HG03575 (cell line): ENCODE measurements at regions not wholly inside any gene's neighbourhood (a gene's known extent, or its start where the extent isn't known, plus 50 kb on each side); places are given as distances from the start of the nearest gene placed in this dataset.
"Not testable (repeated sequence)": the region's sequence is repeated elsewhere in the genome, so short reads cannot be mapped to it uniquely, and the experiment has no call there.

Source experiments
- ATAC-seq: cut with Tn5 transposase; IDR thresholded peaks from one replicate; pipeline ENCODE4 v1.9.1; 2021; ENCODE audit not compliant: unreplicated experiment, insufficient number of reproducible peaks, low FRiP score; ENCODE audit errors: extremely low read depth

DNA sequence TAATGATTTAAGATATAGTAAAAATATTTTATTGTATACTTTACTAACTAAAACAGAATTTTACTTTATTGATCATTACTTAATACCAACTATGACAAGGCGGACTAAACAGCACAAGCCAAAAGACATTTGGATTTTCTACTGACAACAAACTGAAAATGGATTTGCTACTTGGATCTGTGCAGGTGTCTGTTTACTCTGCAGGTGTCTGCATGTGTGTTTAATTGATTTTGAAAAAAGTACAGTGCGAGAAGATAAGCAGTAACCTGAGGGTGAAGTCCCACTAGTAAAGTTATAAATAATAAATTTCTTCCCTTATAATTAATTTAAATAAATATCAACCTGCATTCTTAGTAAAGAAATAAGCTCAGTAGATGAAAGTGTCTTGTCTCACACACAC lies 696.8 kb upstream of the MBL2 start:
- no peak for ATAC-seq

DNA sequence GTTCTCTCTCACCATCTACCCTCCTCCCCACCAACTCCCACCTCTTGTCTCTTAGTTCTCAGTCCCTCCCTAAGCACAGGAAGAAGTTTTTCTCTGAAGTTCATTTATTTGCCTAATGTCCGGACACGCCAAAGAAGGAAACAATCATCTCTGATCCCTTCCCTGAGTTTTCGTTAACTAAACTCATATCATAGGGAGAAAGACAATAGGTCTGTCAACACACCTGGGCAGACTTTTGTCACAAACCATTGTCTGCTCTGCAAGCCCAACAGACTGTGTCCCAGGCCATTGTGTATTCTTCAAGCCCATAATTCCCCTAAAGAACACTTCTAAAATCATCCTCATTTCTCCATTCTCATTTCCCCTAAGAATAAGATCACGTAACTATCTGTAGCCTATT lies 691.0 kb upstream of the MBL2 start:
- ATAC-seq, result no peak

DNA sequence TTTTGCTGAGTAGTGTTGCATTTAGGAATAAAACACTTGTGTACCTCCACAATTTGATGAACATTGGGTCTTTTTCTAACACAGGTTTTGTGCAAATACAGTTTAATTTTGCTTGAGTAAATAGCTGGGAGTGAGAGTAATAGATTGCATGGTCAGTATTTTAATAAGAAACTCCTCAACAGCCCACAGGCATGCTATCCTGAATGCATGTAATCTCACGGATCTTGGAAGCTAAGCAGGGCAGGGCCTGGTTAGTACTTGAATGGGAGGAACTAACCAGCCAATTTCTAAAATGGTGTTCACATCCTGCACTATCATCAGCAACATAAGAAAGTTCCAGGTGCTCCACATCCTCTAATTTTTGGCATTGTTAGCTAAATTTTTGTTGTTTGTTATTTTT lies 685.4 kb upstream of the MBL2 start:
- no peak for ATAC-seq

DNA sequence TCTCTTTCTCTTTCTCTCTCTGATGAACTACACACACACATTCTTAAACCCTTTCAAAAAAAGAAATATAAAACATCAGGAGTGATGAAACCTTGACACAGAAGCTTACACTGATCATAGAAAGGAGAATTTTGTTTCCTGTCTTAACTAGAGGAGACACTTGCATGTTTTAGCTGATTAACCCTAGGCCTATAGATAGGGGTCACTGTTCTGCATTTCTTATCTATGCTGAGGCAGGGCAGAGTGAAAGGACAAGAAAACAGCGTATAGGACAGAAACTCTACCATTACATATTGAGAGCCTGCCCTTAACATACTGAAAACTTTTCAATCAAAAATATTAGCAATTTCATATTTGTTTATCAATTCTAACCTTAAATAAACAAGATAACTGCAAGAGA lies 680.6 kb upstream of the MBL2 start:
- ATAC-seq, result no peak

DNA sequence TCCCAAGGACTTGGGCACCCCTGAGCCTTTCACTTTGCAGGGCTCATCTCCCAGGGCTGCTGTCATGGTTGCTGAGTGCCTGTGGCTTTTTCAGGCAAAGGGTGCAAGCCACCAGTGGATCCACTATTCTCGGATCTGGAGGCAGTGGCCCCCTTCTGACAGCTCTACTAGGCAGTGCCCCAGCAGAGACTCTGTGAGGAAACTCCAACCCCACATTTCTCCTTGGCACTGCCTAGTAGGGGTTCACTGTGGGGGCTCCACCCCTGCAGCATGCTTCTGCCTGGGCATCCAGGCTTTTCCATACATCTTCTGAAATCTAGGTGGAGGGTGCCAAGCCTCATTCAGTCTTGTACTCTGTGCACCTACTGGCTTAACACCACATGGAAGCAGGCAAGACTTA lies 675.0 kb upstream of the MBL2 start:
- no peak for ATAC-seq

DNA sequence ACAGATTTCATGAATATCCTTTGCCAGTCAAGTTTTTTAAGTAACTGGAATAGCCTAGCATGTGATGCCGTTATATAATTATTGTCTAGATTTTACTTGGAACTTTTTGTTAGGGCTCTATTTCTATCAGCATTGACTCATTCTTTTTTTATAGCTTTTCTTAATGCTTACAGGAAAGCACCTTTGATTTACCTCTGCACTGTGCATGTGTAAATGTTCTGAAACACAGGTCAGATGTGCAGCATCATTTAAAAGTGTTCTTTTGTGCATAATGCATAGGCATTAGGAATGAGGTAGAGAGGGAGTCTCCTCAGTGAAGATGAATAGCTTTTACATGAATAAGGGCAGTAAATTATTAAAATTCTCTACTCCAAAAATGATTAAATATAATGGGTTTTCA lies 669.3 kb upstream of the MBL2 start:
- ATAC-seq, result no peak

DNA sequence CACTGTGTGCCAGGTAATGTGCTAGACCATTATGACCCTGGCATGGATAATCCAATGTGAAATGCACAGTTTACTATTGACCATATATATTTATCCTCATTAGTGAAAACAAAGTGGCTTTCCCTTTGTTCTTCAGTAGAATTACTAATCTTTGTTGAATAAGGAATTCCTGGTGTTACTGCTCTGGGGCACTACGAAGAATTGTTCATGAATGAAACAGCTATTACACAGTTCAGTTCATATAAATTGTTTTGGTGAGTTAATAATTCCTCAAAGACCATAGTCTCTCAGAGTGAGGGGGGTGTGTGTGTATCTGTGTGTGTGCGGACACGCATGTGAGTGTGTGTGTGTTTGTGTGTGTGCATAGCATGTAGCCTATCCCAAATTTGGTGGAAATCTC lies 668.0 kb upstream of the MBL2 start:
- no peak for ATAC-seq

DNA sequence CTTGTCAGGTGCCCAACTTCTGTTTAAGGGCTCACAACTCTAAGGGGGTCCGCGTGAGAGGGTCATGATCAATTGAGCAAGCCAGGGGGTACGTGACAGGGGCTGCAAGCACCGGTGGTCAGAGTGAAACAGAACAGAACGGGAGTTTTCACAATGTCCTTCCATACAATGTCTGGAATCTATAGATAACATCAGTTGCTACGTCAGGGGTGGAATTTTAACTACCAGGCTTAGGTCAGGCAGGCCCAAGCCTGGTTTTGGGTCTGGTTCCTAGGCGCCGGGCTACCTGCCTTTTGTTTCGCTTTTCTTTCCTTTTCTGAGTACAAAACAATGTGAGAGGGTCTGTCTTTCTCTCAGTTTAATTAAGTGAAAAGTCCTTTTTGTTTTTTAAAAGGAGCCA lies 666.5 kb upstream of the MBL2 start:
- ATAC-seq, result not testable (repeated sequence)

DNA sequence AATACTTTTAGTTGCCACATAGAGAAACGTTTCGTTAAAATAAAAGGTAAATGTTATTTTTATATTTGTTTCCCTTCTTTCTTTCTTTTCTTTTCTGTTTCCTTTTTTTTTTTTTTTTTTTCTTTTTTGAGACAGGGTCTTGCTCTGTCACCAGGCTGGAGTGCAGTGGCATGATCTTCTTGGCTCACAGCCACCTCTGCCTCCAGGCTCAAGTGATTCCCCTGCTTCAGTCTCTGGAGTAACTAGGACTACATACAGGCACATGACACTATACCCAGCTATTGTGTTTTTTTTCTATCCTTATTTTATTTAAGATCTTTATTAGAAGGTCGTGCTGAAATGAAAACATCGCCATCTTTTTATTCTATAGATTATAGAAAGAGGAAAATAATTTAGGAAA lies 661.8 kb upstream of the MBL2 start:
- ATAC-seq, result no peak

DNA sequence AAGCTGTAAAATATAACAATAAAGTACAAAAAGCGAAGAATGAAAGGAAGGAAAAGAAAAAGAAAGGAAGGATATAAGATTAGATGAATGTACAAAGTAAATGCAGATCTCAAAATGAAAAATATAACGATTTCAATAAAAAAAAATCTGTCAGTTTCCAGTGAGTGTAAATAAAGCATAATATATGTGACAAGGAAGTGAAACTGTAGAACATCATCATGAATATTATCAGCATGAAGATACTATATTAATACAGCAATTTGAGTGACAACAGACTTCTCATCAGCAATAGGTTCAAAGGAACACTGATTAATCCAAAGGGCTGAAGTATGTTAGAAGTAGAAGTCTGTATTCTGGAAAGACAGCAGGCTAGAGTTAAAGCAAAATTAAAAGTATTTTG lies 659.5 kb upstream of the MBL2 start:
- no peak for ATAC-seq

DNA sequence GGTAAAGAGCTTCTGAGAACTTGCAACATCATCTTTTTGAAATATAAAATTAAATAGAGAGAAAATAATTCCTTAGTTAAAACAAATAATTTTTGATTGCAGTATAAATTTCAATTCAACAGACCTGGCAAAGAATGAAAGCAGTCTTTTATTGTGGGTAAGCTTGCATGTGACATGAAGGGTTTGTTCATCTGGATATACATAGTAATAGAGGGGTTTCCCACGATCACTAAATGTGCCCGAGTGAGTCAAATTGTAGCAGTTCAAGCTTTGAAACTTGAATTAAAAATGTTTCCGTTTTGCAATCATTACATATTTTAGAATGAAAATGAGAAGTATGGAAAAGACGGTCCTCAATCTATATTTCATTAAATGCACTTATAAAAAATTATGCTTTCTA lies 658.4 kb upstream of the MBL2 start:
- no peak for ATAC-seq

DNA sequence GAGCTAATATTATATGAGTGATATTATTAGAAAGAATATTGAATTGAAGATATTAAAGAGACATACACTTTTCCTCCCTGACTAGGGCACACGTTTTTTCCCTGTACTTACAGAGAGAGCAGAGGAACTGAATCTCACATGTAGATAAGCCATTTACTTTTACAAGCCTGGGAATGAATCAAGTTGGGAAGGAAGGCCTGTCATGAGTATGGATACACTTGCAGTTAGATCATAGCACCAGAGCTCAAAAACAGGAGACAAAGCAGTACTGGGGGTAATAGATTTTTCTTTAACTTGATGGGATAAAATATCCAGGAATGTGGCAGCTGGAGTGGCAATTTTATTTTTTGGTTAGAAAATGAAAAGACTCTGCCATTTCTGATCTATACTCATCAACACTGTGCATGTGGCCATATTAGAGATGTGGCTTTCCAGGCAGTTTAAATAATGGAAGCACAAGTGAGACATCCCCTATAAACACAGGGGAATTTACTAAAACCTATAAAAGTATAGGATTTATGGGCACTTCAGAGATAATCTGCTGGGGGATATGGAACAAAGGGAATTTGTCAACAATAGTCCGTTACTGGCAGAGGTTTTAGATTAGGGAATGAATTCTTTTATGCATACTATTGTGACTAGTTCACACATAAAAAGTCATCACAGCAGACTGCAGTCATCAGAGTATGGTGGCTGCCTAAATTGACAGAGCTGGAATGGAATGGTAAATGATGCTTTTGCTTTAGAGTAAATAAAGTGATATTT lies 657.7 kb upstream of the MBL2 start:
- ATAC-seq, result no peak

DNA sequence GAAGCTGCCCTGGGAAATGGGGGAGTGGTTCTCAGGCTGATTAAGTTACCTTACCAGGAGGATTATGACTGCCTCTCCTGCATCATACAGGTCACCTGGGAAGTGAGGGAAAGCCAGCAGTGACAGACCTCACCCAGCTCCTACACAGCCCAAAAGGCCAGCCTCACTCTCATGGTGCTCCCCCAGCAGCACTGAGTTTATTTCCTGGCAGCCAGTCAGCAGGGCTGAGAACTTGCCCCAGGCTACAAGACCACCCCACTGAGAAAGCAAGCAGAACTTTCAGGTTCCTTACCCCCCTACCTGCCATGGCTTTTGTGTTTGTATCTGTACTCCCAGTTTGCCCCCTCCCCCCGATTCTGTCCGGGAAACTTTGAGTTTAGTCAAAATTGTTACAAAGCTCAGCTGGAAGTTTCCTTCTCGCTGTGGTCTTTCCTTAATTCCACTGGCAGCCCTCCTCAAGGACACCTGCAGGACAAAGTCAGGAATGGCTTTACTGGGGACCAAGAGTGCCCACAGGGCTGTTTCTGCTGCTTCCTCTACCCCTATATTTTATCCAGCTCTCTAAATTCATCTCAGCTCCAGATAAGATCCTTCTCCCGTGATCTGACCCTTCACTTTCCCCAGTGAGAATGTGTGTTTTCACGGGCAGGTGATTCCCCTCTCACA lies 649.8 kb upstream of the MBL2 start:
- ATAC-seq, result no peak

DNA sequence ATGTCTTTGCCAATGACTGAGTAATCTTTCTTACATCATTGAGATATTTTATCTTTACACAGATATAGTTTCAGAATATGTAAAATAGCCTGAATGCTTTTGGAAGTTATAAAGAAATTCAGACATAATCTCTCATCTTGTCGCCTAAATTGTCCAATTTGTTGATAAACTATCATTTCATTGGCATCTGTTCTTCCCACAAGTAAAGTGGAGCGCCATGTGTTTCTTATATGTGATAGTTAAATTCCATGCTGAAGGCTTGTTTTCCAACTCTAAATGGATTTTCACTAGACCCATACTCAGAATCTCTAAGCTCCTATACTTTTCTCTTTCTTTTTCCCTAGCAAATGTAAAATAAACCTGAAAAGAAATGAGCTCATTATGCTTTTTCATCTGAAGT lies 640.1 kb upstream of the MBL2 start:
- ATAC-seq, result no peak

DNA sequence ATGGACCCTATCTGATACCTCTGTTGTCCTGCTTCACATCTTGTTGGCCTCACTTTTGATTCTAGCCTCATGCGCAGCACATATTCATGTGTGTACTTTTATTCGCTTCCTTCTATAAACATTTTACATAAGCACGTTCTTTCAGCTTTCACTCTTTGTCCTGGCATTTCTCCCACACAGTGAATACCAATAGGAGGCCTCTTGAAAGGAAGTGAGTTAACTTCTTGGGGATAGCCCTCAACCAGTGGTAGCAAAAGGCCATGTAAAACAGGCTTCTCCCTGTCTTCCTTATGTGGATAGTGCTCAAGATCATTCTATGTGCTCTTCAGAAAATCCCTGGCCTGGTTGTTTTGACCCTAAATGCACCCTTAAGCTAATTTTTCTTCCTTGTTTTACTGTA lies 633.9 kb upstream of the MBL2 start:
- ATAC-seq, result no peak

DNA sequence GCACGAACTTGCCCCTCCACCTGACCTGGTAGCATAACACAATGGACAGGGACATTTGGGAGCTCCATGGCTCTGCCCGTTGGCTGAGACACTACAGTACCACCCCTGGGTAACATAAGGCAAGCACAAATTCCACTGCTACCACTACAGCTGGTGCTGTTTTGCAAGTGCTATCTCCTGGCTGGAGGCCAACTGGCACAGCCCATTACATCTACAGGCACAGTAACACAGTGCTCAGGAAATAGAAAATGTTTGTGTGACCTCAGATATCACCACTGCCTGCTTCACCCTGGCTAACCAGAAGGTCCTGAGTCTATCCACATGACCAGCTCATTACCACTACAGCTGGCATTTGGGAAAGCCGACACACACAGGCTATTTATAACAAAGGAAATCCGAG lies 631.1 kb upstream of the MBL2 start:
- no peak for ATAC-seq

DNA sequence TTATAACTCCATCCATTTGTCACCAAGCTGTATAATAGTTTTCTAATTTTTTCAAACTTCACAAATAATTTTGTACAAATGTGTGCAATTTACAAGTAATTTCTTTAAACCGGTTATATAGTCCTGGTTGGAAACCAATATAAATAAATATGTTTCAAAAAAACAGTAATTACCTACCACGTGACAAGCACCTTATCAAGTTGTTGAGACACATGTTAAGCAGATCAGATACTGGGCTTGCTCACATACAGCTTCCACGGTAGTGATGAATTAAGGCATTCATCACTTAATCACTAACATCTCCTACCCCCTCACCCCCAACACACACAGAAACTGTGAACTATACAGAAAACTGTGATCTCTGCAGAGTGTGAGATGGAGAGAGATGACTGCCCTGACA lies 630.0 kb upstream of the MBL2 start:
- no peak for ATAC-seq

DNA sequence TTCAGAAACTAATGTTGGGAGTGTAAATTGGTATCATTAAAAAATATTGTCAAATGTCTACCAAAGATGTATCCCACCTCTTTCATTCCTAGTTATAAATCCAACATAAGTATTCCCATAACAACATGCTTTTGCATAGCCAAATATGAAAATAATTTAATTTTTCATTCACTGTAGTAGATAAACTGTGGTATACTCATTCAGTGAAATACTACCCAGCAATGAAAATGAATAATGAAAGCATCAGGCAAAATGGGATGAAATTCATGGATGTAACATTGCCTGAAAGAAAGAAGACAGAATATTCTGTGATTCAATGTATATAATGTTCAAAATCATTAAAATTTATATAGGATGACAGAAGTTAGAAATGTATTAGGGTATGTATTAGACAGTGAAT lies 629.0 kb upstream of the MBL2 start:
- no peak for ATAC-seq

DNA sequence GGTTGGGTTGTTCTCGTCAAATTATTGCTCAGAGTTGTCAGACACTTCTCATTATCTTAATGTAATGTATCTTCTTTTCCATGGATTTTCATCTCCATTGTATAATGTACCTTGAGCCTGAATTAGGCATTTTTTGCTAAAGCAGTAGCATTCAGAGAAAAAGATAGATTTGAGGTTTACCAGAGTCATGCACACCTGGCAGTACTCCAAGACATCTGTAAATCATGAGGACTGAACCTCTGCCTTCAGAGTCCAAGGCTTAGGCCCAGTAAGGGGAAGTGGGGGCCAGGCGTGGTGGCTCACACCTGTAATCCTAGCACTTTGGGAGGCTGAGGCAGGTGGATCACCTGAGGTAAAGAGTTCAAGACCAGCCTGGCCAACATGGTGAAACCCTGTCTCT lies 624.3 kb upstream of the MBL2 start:
- ATAC-seq, result no peak

DNA sequence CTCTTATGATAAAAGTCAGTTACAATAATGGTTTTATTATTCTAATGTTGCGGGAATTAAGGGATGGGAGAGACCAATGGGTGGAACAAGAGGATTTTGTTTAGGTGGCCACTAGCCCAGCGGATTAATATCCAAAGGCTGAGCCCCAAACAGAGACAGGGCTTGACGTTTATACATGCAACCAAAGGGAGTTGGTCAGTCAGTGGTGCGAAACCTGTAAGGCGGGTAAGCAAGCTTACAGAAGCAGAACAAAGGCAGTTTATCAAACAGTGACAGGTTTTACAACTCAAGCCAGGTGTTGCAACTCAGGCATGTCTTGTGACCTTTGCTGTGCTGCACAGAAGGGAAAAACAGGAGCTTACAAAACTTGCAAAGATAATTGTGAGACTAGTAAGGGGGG lies 622.9 kb upstream of the MBL2 start:
- no peak for ATAC-seq

DNA sequence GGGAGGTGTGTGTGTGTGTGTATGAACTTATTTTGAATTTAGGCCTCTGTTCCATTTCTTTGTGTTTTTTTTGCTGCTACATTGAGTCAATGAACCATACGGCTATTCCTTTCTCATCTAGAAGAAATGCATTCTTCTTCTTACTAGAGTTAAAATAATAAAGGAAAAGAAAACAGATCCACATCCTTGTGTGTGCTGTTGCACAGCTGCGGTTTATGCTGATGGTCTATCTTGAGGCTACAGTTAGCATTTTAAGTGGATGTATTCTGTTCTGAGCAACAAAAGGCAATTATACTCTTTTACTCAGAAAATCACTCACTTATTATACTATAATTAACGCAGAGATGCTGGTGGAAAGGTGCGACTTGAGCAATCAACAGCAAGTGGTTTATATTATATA lies 615.0 kb upstream of the MBL2 start:
- no peak for ATAC-seq
